Superior temporal gyrus (tissue), 1 donor: ENCODE measurements at regions not wholly inside any gene's neighbourhood (a gene's known extent, or its start where the extent isn't known, plus 50 kb on each side); places are given as distances from the start of the nearest gene placed in this dataset.
"Not testable (repeated sequence)": the region's sequence is repeated elsewhere in the genome, so short reads cannot be mapped to it uniquely, and the experiment has no call there.

Source experiments
- DNase-seq: peaks from one replicate; pipeline ENCODE4 v3.0.0-alpha.2; 2016; ENCODE audit errors: extremely low spot score

DNA sequence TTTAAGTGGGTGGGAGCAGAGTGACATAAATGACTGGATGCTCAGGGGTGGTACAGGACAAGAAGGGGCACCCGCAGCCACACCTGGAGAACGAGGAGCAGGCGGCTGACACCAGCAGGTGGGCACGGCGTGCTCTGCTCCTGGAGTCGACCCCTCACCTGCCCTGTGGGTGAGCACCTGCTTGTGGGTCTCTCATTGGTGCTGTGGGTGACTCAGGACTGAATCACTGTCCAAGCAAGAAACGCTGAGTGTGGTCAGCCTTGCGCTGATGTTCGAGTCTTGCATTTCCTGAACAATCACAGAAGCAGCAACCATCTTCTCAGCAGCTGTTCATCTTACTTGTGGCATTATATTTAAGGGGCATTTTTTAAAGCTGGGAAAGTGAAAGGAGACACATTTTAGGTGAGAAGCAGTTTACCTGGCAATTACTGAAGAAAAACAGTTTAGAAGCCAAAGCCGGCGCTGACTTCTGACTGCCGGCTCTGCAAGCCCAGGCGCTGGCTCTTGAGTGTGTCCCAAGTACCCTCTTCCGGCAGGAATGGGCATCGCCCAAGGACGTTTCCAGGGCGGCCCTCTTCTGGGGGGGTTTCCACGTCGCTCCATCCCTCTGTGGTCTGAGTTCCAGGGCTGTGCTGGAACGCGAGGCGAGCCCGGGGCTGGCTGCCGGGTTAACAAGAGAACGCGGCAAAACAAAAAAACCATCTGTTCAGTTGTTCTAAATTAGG is 145.2 kb upstream of the PFKP start:
- DNase-seq: no peak

GRCh38 chr10:2920637-2921036 is 146.7 kb upstream of the PFKP start:
- no peak for DNase-seq

GRCh38 chr10:2920168-2920567 is 147.2 kb upstream of the PFKP start:
- DNase-seq: no peak

DNA sequence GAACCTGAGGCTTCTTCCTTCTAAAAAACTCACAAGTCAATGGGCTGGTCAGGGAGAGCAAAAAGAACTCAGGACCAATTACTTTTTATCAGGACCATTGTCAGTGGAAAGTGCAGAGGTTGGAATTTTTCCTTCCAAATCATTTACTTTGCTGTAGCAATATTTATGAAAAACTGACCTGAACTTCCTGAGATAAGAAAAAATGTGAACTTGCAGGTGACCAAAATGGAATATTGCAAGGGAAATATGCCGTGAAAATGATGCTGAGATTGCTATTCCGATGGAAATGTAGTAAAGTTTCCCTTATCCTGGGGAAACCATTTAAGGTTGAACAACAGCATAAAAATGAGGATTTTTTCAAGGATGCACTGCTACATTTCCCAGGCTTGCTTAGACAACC is 148.3 kb upstream of the PFKP start:
- no peak for DNase-seq

- no peak for DNase-seq
Measured at GRCh38 chr10:2918489-2918888, 148.9 kb upstream of the PFKP start.

DNA sequence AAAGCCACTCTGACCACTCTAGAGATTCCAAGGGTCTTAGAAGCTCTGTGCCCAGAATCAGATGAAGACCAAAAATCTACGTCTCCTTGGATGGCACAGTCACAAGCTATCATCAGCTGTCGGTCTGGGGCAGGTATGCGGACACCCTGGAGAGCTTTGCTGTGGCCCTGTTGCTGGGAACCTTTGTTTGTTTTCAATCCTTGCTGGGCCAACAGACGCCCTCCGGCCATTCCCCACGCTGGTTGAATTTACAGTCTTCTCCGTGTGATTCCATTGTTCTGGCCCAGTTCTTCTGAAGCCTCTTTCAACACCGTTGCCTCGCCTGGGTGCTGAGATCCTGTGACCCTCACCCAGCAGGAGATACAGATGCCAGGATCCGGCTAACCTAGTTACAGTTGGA is 149.4 kb upstream of the PFKP start:
- no peak for DNase-seq

- no peak for DNase-seq
Measured at GRCh38 chr10:2915412-2915811, 151.9 kb upstream of the PFKP start.

- no peak for DNase-seq
Measured at GRCh38 chr10:2914741-2915140, 152.6 kb upstream of the PFKP start.

DNA sequence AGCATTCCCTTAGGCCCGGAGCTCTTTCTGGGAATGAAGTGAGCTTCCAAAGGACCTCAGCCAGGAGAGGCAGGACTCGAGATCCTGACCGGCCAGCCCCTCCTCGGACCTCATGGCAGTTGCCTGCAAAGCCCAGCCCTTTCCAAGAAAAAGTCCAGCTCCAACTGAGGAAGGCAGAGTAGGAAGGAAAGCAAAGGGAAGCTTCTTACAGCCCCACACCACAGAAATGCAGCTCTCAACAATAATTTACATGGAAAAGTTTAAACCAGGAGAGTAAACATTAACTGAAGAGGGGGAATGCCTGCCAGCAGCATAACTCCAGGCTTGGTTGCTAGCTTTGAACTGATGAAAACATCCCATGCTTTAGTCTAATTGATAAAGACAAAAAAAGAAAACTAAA is 153.9 kb upstream of the PFKP start:
- DNase-seq: no peak

DNA sequence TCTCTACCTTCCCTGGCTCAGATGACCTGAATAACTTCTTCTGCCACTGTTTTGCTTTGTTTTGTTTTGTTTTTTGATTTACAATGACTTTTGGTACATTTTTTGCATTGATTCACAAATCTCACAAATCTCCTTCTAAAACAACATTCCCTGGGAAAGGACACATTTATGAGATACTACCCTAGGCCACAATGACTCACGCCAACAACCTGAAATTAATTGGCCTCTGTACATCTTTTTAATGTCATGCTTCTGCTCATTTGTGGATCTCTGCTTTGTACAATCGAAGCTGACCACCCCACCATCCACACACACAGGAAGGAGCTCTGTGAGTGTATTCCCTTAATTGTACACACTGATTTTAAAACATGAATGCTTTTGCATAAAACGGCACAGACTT is 156.7 kb upstream of the PFKP start:
- DNase-seq: no peak

- no peak for DNase-seq
Measured at GRCh38 chr10:2909921-2910320, 157.4 kb upstream of the PFKP start.

DNA sequence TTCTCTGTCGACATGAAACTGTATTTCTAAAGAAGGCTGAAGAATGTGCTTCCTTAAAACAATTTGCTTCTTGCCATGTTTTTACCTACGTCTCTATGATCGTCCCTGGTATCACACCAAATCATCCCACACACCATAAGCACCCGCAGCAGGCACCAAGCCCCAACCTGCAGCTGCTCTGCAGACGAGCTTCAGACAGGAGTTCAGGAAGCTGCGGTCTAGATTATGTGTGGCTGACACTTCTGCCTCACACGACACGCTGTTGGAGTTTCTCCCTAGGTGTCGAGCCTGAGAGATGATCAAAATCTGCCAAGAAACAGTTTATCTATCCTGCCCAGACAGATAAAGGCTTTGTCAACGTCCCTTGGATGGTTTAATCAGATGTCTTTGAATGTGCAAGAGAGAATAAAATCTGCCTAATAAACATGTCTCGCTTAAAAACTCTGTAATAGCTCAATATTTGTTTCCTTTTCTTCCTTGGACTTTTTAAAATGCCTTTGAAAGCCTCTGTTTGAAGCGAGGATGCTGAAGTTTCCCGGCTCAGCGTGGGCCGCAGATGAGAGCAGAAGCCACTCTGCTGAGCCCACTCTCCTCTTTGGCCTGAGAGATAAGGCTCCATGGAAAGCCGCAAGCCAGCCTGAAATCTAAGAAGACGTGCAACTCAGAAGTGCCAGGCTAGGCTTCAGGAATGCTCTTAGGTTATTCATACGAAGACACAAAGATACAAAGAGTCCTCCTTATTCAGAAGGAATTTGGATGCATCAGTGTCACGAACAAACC is 158.3 kb upstream of the PFKP start:
- no peak for DNase-seq

GRCh38 chr10:2906974-2907373 is 160.4 kb upstream of the PFKP start:
- no peak for DNase-seq

- no peak for DNase-seq
Measured at GRCh38 chr10:2905851-2906250, 161.5 kb upstream of the PFKP start.

GRCh38 chr10:2900530-2900929 is 166.8 kb upstream of the PFKP start:
- DNase-seq: no peak

DNA sequence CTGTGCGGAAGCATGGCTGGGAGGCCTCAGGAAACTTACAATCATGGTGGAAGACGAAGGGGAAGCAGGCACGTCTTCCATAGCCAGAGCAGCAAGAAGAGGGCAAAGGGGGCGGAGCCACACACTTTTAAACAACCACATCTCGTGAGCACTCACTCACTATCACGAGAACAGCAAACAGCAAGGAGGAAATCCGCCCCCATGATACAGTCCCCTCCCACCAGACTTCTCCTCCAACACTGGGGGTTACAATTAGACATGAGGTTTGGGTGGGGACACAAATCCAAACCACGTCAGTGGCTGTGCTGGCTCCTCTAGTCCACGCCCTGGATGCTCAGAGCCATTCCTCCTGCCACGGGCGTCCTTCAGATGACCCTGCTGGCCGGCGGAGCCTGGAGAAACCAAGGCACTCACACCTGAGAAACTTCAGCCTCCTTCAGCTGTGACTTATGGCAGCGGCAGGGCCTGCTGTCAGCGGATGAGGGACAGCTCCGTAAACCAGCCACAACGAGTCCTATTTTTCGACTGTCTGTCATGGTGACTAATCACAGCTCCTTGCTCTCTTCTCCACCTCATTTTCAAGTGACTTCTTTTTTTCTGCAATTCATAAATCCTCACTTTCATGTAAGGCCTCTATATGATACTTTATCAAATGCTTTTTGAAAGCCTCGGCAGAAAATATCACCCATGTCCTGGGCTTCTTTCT is 167.9 kb upstream of the PFKP start:
- no peak for DNase-seq

- no peak for DNase-seq
Measured at GRCh38 chr10:2898509-2898860, 168.9 kb upstream of the PFKP start.

- DNase-seq: no peak
Measured at GRCh38 chr10:2897619-2898508, 169.5 kb upstream of the PFKP start.

DNA sequence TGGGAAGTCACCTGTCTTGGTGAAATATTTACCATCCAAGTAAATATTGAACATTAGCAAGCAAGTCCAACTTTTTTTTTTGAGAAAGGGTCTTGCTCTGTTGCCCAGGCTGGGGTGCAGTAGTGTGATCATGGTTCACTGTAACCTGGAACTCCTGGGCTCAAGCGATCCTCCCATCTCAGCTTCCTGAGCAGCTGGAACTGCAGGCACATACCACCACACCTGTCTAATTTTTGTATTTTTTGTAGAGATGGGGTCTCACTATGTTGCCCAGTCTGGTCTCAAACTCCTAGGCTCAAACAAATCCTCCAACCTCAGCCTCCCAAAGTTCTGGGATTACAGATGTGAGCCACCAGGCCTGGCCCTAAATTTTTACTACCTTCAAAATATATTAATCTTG is 171.0 kb upstream of the PFKP start:
- not testable (repeated sequence) for DNase-seq

DNA sequence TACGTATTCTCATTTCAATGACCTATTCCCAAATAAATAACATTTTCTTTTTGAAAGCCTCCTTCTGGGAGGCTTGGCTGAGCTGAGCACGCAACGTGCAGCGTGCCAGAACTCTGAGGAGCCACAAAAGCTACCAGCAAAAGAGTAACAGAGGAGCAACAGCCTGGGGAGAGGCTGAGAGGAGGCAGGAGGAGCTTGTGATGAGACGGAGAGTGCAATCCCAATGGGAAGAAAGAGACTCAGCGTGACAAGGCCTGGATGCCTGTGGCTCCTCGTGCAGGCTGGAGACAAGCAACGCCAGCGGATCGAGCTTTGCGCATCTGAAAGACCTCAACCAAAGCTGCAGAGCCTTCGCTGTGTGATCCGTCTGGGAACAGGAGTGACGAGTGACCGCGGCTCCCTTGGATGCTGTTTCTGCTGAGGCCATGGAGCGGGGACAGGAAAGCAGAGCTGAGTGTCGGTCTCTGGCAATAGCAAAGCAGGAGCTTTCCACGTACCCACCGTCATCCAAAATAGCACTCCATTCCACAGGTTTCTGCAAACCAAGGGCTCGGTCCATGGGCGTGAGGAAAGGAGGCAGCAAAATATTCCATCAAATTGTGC is 171.7 kb upstream of the PFKP start:
- DNase-seq: no peak

DNA sequence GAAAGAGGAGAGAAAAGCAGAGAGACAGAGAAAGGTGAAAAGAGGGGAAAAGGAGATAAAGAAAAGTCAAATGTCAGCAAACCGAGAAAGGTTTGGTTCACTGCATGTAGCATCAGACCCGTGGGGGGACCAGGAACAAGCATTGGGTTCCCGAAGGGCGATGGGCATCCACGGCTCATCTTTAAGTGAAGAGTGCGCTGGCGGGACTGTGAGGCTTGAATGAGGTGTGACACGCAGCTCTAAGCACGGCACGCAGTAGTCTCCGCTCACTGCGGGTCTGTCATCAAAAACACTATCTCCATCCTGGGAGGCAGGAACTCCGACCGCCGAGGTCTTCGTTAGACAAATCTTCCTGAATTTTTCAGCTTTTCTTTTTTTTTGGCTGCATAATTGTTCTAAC is 173.4 kb upstream of the PFKP start:
- DNase-seq: no peak
